Lower lobe of right lung (tissue), 2 donors: ENCODE measurements at regions not wholly inside any gene's neighbourhood (a gene's known extent, or its start where the extent isn't known, plus 50 kb on each side); places are given as distances from the start of the nearest gene placed in this dataset.
A peak's percentile ranks its signal among the peaks of the same experiment; 100 is the strongest.

Experiments used
- ATAC-seq, 2 donors: fragments of 200-7000 bp; cut with Tn5 transposase; one replicate each; pipeline ENCODE4 v1.9.1; 2020 to 2022; ENCODE audit warnings: mild to moderate bottlenecking in 2 of 2, moderate library complexity in 2 of 2
- DNase-seq: peaks from one replicate; pipeline ENCODE4 v3.0.0-alpha.2; 2020
- H3K27ac ChIP-seq: fragments of 200-600 bp; one replicate; pipeline ENCODE4 v1.8.0; 2022
- H3K27me3 ChIP-seq: fragments of 200-600 bp; one replicate; pipeline ENCODE4 v1.8.0; 2022; ENCODE audit warnings: low read depth
- H3K36me3 ChIP-seq: fragments of 200-600 bp; one replicate; pipeline ENCODE4 v1.8.0; 2022; ENCODE audit warnings: mild to moderate bottlenecking
- H3K4me1 ChIP-seq: fragments of 200-600 bp; one replicate; pipeline ENCODE4 v1.8.0; 2022
- H3K4me3 ChIP-seq: fragments of 200-600 bp; one replicate; pipeline ENCODE4 v1.8.0; 2022; ENCODE audit warnings: mild to moderate bottlenecking
- H3K9me3 ChIP-seq: fragments of 200-600 bp; one replicate; pipeline ENCODE4 v1.8.0; 2022
- intact Hi-C: fragments of 100-400 bp; cut with DNase I; formaldehyde crosslinking; loops from one replicate; pipeline ENCODE4 v1.11.0; 2022
- TF ChIP-seq, protein P1 (sequence below): fragments of 200-600 bp; IDR thresholded peaks from one replicate; pipeline ENCODE4 v1.8.0; 2022; ENCODE audit warnings: antibody characterized with exemption, mild to moderate bottlenecking
- donor health status: DM: no; HTN: yes; CAD: no; lungs with severe emphysema.

DNA sequence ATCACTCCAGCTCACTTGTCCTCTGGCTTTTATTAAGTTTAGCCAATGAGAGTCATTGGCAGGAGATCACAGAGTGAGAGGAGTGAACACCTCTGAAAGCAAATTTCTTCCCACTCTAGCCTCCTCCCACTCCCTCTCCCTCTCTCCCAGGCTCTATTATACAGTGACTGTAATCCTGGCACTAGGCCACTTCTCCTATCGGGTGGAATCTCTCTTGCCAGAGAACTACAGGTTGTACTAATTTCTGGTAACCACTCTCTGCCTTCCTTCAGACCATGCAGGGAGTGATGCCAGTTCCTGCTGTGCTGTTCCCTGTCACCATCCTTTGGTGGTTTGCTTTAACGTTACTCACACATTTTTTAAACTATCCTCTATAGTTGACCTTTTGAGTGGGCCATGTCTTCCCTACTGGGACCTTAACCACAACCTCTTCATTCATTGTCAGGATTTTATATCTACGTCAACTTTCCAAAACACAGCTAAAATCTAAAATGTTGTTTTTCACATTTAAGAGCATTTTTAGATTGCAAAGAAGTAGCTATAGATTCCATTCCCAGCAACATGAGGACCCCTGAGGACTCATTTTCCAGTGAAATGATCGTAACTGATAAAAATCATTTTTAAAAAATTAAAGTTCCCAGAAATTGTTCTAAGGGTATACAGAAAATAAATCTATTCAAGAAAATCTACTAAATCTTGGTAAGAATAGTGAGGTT is 217.1 kb downstream of the MREG start:
- Histone ChIP-seq H3K36me3 (no peaks in the 10 kb centered on the region), H3K27ac (no peak overlapping the region), H3K27me3 (no peaks in the 10 kb centered on the region), H3K9me3 (no peaks in the 10 kb centered on the region), H3K4me1 (peaks cover 29% of the 10 kb centered on the region), H3K4me3 (no peak overlapping the region)
- intact Hi-C loops, result no loop called here
- DNase-seq, result no peak
- TF ChIP-seq, protein P1, sequence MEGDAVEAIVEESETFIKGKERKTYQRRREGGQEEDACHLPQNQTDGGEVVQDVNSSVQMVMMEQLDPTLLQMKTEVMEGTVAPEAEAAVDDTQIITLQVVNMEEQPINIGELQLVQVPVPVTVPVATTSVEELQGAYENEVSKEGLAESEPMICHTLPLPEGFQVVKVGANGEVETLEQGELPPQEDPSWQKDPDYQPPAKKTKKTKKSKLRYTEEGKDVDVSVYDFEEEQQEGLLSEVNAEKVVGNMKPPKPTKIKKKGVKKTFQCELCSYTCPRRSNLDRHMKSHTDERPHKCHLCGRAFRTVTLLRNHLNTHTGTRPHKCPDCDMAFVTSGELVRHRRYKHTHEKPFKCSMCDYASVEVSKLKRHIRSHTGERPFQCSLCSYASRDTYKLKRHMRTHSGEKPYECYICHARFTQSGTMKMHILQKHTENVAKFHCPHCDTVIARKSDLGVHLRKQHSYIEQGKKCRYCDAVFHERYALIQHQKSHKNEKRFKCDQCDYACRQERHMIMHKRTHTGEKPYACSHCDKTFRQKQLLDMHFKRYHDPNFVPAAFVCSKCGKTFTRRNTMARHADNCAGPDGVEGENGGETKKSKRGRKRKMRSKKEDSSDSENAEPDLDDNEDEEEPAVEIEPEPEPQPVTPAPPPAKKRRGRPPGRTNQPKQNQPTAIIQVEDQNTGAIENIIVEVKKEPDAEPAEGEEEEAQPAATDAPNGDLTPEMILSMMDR, result no peak
- peak; percentile 13 to 34 for ATAC-seq

DNA sequence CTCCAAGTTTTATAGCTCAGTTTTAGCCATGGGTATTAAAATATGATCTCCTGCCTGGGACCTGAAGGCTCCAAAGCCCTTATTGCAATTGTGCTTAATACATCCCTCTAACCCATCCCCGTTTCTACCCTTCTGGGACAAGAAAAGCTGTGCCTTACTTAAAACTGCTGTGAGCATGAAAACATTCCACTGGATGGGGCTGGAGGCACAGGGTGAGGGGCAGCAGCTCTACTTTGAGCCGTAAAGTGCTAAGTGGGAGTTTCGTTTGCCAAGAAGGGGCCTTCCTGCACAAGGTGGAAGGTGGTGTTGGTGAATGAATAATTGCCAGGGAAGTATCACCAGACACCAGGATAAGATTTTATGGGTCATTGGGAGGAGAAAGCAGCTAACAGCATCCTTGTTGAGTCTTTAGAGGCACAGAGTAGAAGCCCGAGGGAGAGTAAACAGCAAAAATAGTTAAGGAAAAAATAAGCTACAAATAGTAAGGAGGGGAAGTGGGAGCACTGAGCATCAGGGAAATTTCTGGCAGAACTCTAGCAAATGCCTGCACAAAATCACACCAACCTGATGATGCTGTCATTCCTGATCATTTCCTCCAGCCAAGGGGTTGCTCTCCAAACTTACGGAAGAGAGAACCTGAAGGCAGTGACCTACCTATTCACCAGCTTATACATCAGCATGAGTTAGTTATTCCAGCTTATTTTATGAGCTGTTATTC is 218.4 kb downstream of the MREG start:
- intact Hi-C loops, result no loop called here
- no peak overlapping the region for H3K27ac ChIP-seq
- no peaks in the 10 kb centered on the region for H3K27me3 ChIP-seq
- peaks cover 37% of the 10 kb centered on the region for H3K4me1 ChIP-seq
- no peak overlapping the region for H3K4me3 ChIP-seq
- no peak for ATAC-seq
- TF ChIP-seq, protein P1, result no peak
- no peak for DNase-seq
- no peaks in the 10 kb centered on the region for H3K9me3 ChIP-seq
- H3K36me3 ChIP-seq, result no peaks in the 10 kb centered on the region

DNA sequence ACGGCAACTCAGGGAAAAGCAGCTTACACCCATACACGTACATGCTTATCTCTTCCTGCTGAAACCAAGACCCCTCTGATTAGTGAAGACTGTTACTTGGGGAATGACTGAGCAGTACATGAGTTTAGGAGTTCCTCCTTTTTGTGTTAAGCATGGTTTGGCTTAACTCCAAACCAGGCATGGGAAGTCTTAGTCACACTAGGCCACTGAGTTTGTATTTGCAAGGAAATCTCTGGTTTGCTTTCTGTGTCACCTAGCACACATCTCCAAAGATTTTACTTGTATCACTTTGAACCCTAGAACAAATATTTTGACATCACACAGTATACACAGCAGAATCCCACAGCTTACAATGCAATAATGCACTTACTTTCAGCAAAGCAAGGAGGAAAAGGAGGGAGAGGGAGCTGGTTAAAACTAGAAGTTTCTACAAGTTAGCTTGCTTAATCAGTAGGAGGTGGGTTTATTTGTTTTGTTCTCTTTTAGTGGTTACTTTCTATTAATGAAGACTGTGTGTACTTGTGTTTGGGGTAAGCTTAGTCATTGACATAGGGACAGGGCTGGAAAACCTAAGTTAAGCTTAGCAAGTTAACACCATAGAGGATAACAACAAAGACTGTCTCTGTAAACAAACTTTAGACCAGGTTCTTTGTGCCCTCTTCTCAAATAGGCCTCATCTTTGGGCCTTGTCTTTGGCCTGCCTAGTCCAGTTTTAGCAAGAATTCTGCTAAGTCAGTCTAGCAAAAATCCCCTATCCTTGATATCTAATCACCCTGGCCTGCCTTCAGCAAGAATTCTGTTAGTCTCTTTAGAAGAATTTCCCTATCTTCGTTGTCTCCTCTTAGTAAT is 219.4 kb downstream of the MREG start:
- H3K4me1 ChIP-seq, result peaks cover 37% of the 10 kb centered on the region
- H3K36me3 ChIP-seq, result no peaks in the 10 kb centered on the region
- ATAC-seq, result peak; percentile 81 to 88
- no peaks in the 10 kb centered on the region for H3K9me3 ChIP-seq
- TF ChIP-seq, protein P1, result no peak
- no peak for DNase-seq
- peak overlapping the region; percentile 32 for H3K27ac ChIP-seq
- no peaks in the 10 kb centered on the region for H3K27me3 ChIP-seq
- intact Hi-C loops, result no loop called here
- no peak overlapping the region for H3K4me3 ChIP-seq

DNA sequence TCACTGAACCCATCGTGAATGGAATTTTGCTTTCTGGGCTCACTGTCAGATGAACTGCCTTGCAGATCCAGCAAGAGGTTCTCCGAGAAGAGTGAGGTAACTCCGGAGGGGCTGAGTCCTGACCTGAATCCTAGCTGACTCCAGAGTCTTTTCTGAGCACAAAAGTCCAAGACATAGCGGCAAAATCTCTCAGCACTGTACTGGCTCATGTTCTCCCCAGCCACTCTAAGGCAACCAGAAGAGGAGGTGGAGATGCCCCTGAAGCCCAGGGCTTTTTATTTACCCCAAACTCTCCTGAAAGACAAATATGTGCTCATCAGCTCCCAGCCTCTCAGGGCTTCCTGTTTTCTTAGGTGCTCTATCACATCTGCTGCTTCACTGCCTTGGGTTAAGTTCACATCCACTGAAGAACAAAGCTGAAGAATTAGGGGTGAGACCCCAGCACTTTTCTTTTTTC is 221.8 kb downstream of the MREG start:
- TF ChIP-seq, protein P1, result no peak
- Histone ChIP-seq H3K4me1 (peaks cover 37% of the 10 kb centered on the region), H3K9me3 (no peaks in the 10 kb centered on the region), H3K27me3 (no peaks in the 10 kb centered on the region), H3K4me3 (no peak overlapping the region), H3K36me3 (no peaks in the 10 kb centered on the region), H3K27ac (no peak overlapping the region)
- DNase-seq, result no peak
- intact Hi-C loops, result no loop called here
- ATAC-seq, result no peak
